GM06990 (cell line): ENCODE measurements at regions not wholly inside any gene's neighbourhood (a gene's known extent, or its start where the extent isn't known, plus 50 kb on each side); places are given as distances from the start of the nearest gene placed in this dataset.

Experiments
- DNase-seq: peaks from one replicate; pipeline ENCODE4 v3.0.0-alpha.2; 2011; ENCODE audit not compliant: insufficient read length; ENCODE audit errors: extremely low read depth
- H3K27me3 ChIP-seq: replicated peaks from 2 replicates; pipeline ENCODE4 v1.6.0; 2011; ENCODE audit warnings: low read length; ENCODE audit not compliant: control insufficient read depth, insufficient read depth
- H3K36me3 ChIP-seq: 2 replicates; pipeline ENCODE4 v1.5.1; 2011; ENCODE audit warnings: low read length; ENCODE audit not compliant: control insufficient read depth, insufficient read depth
- H3K4me3 ChIP-seq: replicated peaks from 2 replicates; pipeline ENCODE4 v1.5.1; 2011; ENCODE audit warnings: low read depth, mild to moderate bottlenecking, control low read depth, low read length
- CTCF ChIP-seq: IDR thresholded peaks from 2 replicates; pipeline ENCODE4 v1.5.1; 2011; ENCODE audit warnings: low read length, control low read depth, mild to moderate bottlenecking, inconsistent platforms; ENCODE audit not compliant: insufficient read depth, poor library complexity, severe bottlenecking

- H3K36me3 ChIP-seq, result no peaks in the 10 kb centered on the region
- no peaks in the 10 kb centered on the region for H3K27me3 ChIP-seq
- no peak for DNase-seq
- no peak overlapping the region for H3K4me3 ChIP-seq
- TF ChIP-seq CTCF, result no peak
These were observed 162.8 kb upstream of the NSMCE3 start for GRCh38 chr15:29432191-29433049.

GRCh38 chr15:29430831-29431230, 161.2 kb upstream of the NSMCE3 start:
- no peak overlapping the region for H3K4me3 ChIP-seq
- DNase-seq, result no peak
- no peaks in the 10 kb centered on the region for H3K36me3 ChIP-seq
- TF ChIP-seq CTCF, result no peak
- H3K27me3 ChIP-seq, result no peaks in the 10 kb centered on the region

- no peak for TF ChIP-seq CTCF
- no peak overlapping the region for H3K4me3 ChIP-seq
- H3K36me3 ChIP-seq, result no peaks in the 10 kb centered on the region
- H3K27me3 ChIP-seq, result no peaks in the 10 kb centered on the region
- no peak for DNase-seq
These were observed 160.5 kb upstream of the NSMCE3 start for GRCh38 chr15:29430124-29430523.

GRCh38 chr15:29429584-29429983, 160.0 kb upstream of the NSMCE3 start:
- H3K27me3 ChIP-seq, result no peaks in the 10 kb centered on the region
- DNase-seq, result no peak
- no peak for TF ChIP-seq CTCF
- no peaks in the 10 kb centered on the region for H3K36me3 ChIP-seq
- H3K4me3 ChIP-seq, result no peak overlapping the region

GRCh38 chr15:29428925-29429573, 159.4 kb upstream of the NSMCE3 start:
- H3K36me3 ChIP-seq, result no peaks in the 10 kb centered on the region
- no peaks in the 10 kb centered on the region for H3K27me3 ChIP-seq
- no peak for TF ChIP-seq CTCF
- no peak overlapping the region for H3K4me3 ChIP-seq
- DNase-seq, result no peak

GRCh38 chr15:29425864-29426263, 156.2 kb upstream of the NSMCE3 start:
- DNase-seq, result no peak
- Histone ChIP-seq H3K27me3 (no peaks in the 10 kb centered on the region), H3K4me3 (no peak overlapping the region), H3K36me3 (no peaks in the 10 kb centered on the region)
- no peak for TF ChIP-seq CTCF
